ENCODE measurements at regions not wholly inside any gene's neighbourhood (a gene's known extent, or its start where the extent isn't known, plus 50 kb on each side); places are given as distances from the start of the nearest gene placed in this dataset.

DNA sequence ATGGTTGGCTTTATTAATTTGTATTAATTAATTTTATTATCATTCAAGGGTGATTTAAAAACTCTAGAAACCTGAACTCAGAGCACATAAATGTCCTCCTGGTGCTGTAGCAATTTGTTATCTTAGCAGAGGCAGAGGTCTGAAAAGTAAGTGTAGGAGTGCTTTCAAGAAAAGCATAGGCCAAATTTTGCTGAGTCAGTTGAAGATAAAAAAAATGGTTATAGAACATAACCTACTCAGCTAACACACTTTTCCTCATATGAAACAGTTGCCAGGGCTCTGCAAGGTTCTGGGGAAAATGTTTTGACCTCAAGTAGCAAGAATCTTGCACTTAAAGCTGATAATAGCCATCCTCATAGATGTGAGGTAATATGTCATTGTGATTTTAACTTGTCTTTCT, 53.5 kb upstream of the CHODL start:
- intact Hi-C loops (cut with micrococcal nuclease; ENCODE audit: unreplicated experiment) = no loop called here
- no peaks in the 10 kb centered on the region for H3K9me3 ChIP-seq (ENCODE audit: control insufficient read depth, insufficient read depth, low read depth, low read length)
- DNase-seq (ENCODE audit: low read depth, low spot score) (no peak), ATAC-seq (no peak)
- TF ChIP-seq SIN3A (IDR thresholded peaks at IDR 0.05; ENCODE audit: borderline replicate concordance, insufficient read depth, low read depth, low read length) = no peak
- no peaks in the 10 kb centered on the region for H3K27me3 ChIP-seq (ENCODE audit: control insufficient read depth, insufficient read depth, low read length)
- in situ Hi-C loops (cut with HindIII; ENCODE audit: low pct_unique_long_range_greater_than_20kb, low sequenced_read_pairs) = no loop called here
- BruUV-seq (replicated peaks) = no TSS peak
- ChIA-PET POLR2A (no interaction called here), CTCF (no interaction called here)
- H3K4me3 ChIP-seq (ENCODE audit: low read depth in 2 of 2, low read length in 2 of 2) = no peak overlapping the region
- no peaks in the 10 kb centered on the region for H3K36me3 ChIP-seq (ENCODE audit: control insufficient read depth, insufficient read depth, low read length)
- no peaks in the 10 kb centered on the region for H3K4me1 ChIP-seq (ENCODE audit: control insufficient read depth, insufficient read depth, low read length)
- no peak overlapping the region for H3K27ac ChIP-seq (ENCODE audit: low read length)

DNA sequence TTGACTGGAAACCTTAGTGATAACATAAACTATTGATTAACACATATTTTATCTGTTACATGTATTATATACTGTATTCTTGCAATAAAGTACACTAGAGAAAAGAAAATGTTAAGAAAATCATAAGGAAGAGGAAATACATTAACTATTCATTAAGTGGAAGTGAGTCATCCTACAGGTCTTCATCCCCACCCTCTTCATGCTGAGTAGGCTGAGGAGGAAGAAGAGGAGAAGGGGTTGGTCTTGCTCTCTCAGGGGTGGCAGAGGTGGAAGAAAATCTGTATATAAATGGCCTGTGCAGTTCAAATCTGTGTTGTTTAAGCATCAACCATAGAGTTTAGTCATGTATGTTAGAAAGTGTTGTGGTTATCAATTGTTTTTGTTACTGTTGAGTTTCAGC, 66.1 kb upstream of the CHODL start:
- ATAC-seq (no peak), DNase-seq (ENCODE audit: low read depth, low spot score) (no peak)
- no TSS peak for BruUV-seq (replicated peaks)

DNA sequence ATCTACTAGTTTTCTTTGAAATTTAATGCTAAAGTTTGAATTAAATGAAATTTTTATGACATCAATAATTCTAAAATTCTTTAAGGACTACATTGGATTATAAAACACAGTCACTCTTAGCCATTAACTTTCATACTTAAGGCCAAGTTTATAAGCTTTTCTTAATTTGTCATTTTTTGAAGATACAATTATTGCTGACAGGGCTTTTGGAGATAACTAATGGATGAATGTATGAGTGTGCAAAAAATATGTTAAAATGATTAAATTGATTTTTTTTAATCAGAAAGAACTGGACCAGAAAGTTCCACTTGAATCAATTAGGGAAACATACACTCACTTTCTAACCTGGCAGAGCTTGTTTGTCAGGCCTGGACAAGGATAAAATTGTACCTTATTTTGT, 70.3 kb upstream of the CHODL start:
- no peak for TF ChIP-seq TCF7L2 (IDR thresholded peaks at IDR 0.05; ENCODE audit: low read depth, low read length)
- TF ChIP-seq POLR2AphosphoS5 (IDR thresholded peaks at IDR 0.05; ENCODE audit: low read depth, low read length) = no peak
- TF ChIP-seq, protein P1, sequence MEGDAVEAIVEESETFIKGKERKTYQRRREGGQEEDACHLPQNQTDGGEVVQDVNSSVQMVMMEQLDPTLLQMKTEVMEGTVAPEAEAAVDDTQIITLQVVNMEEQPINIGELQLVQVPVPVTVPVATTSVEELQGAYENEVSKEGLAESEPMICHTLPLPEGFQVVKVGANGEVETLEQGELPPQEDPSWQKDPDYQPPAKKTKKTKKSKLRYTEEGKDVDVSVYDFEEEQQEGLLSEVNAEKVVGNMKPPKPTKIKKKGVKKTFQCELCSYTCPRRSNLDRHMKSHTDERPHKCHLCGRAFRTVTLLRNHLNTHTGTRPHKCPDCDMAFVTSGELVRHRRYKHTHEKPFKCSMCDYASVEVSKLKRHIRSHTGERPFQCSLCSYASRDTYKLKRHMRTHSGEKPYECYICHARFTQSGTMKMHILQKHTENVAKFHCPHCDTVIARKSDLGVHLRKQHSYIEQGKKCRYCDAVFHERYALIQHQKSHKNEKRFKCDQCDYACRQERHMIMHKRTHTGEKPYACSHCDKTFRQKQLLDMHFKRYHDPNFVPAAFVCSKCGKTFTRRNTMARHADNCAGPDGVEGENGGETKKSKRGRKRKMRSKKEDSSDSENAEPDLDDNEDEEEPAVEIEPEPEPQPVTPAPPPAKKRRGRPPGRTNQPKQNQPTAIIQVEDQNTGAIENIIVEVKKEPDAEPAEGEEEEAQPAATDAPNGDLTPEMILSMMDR (IDR thresholded peaks at IDR 0.05) = no peak
- TF ChIP-seq, protein P2, sequence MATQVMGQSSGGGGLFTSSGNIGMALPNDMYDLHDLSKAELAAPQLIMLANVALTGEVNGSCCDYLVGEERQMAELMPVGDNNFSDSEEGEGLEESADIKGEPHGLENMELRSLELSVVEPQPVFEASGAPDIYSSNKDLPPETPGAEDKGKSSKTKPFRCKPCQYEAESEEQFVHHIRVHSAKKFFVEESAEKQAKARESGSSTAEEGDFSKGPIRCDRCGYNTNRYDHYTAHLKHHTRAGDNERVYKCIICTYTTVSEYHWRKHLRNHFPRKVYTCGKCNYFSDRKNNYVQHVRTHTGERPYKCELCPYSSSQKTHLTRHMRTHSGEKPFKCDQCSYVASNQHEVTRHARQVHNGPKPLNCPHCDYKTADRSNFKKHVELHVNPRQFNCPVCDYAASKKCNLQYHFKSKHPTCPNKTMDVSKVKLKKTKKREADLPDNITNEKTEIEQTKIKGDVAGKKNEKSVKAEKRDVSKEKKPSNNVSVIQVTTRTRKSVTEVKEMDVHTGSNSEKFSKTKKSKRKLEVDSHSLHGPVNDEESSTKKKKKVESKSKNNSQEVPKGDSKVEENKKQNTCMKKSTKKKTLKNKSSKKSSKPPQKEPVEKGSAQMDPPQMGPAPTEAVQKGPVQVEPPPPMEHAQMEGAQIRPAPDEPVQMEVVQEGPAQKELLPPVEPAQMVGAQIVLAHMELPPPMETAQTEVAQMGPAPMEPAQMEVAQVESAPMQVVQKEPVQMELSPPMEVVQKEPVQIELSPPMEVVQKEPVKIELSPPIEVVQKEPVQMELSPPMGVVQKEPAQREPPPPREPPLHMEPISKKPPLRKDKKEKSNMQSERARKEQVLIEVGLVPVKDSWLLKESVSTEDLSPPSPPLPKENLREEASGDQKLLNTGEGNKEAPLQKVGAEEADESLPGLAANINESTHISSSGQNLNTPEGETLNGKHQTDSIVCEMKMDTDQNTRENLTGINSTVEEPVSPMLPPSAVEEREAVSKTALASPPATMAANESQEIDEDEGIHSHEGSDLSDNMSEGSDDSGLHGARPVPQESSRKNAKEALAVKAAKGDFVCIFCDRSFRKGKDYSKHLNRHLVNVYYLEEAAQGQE (IDR thresholded peaks at IDR 0.05; ENCODE audit: insufficient read depth in 1 of 2, low read depth in 2 of 2, low read length in 1 of 2) = no peak
- TF ChIP-seq SIN3A (IDR thresholded peaks at IDR 0.05; ENCODE audit: borderline replicate concordance, insufficient read depth, low read depth, low read length) = no peak
- ATAC-seq (no peak), DNase-seq (ENCODE audit: low read depth, low spot score) (no peak)
- BruUV-seq (replicated peaks) = no TSS peak
- no peaks in the 10 kb centered on the region for H3K4me1 ChIP-seq (ENCODE audit: control insufficient read depth, insufficient read depth, low read length)
- no peaks in the 10 kb centered on the region for H3K36me3 ChIP-seq (ENCODE audit: control insufficient read depth, insufficient read depth, low read length)
- in situ Hi-C loops (cut with HindIII; ENCODE audit: low pct_unique_long_range_greater_than_20kb, low sequenced_read_pairs) (no loop called here), intact Hi-C loops (cut with micrococcal nuclease; ENCODE audit: unreplicated experiment) (no loop called here)
- no peak overlapping the region for H3K4me3 ChIP-seq (ENCODE audit: low read depth in 2 of 2, low read length in 2 of 2)
- ChIA-PET POLR2A (no interaction called here), CTCF (no interaction called here)
- H3K27ac ChIP-seq (ENCODE audit: low read length) = no peak overlapping the region
- H3K9me3 ChIP-seq (ENCODE audit: control insufficient read depth, insufficient read depth, low read depth, low read length) = no peaks in the 10 kb centered on the region
- no peaks in the 10 kb centered on the region for H3K27me3 ChIP-seq (ENCODE audit: control insufficient read depth, insufficient read depth, low read length)

More for the DNA sequence above, 66.1 kb upstream of the CHODL start:
- ChIA-PET POLR2A (no interaction called here), CTCF (no interaction called here)
- Histone ChIP-seq H3K27ac (ENCODE audit: low read length) (no peak overlapping the region), H3K9me3 (ENCODE audit: control insufficient read depth, insufficient read depth, low read depth, low read length) (no peaks in the 10 kb centered on the region), H3K4me1 (ENCODE audit: control insufficient read depth, insufficient read depth, low read length) (no peaks in the 10 kb centered on the region), H3K36me3 (ENCODE audit: control insufficient read depth, insufficient read depth, low read length) (no peaks in the 10 kb centered on the region), H3K27me3 (ENCODE audit: control insufficient read depth, insufficient read depth, low read length) (no peaks in the 10 kb centered on the region), H3K4me3 (ENCODE audit: low read depth in 2 of 2, low read length in 2 of 2) (no peak overlapping the region)
- in situ Hi-C loops (cut with HindIII; ENCODE audit: low pct_unique_long_range_greater_than_20kb, low sequenced_read_pairs) (no loop called here), intact Hi-C loops (cut with micrococcal nuclease; ENCODE audit: unreplicated experiment) (no loop called here)
- TF ChIP-seq, protein P1 (IDR thresholded peaks at IDR 0.05) = no peak
- no peak for TF ChIP-seq SIN3A (IDR thresholded peaks at IDR 0.05; ENCODE audit: borderline replicate concordance, insufficient read depth, low read depth, low read length)
- TF ChIP-seq, protein P2 (IDR thresholded peaks at IDR 0.05; ENCODE audit: insufficient read depth in 1 of 2, low read depth in 2 of 2, low read length in 1 of 2) = no peak
- no peak for TF ChIP-seq TCF7L2 (IDR thresholded peaks at IDR 0.05; ENCODE audit: low read depth, low read length)
- TF ChIP-seq POLR2AphosphoS5 (IDR thresholded peaks at IDR 0.05; ENCODE audit: low read depth, low read length) = no peak
